MM.1S (cell line): ENCODE measurements at regions not wholly inside any gene's neighbourhood (a gene's known extent, or its start where the extent isn't known, plus 50 kb on each side); places are given as distances from the start of the nearest gene placed in this dataset.

Source experiments
- EZH2 ChIP-seq: fragments of 300-600 bp; sonication (generic); optimal IDR thresholded peaks from 2 replicates; pipeline ENCODE3; 2017; ENCODE audit warnings: low read depth, mild to moderate bottlenecking, antibody characterized with exemption, low read length, mixed read lengths
- TF ChIP-seq, protein P1 (sequence below): fragments of 300-600 bp; sonication (generic); IDR thresholded peaks from 2 replicates; pipeline ENCODE4 v1.5.1; 2016; ENCODE audit warnings: antibody characterized with exemption, low read length, mixed read lengths

DNA sequence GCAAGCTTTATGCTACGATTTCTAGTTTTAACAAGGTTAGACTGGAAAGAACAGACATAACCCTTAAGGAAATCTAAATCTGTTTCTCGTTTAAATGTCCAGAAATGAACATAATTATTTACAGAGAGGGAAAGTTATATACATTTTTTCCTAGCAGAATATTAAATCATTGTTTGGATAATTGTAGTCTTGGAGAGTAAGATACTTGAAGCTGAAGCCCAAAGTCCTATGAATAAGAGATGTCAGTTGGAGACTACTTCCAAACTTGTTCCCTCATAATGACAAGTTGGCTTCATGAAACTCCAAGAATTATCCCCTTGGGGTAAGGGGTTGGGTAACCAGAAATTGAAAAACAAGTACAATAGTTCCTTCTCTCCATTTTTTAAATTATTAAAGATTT lies 911.1 kb upstream of the MAN1A1 start:
- no peak for TF ChIP-seq EZH2
- TF ChIP-seq, protein P1, sequence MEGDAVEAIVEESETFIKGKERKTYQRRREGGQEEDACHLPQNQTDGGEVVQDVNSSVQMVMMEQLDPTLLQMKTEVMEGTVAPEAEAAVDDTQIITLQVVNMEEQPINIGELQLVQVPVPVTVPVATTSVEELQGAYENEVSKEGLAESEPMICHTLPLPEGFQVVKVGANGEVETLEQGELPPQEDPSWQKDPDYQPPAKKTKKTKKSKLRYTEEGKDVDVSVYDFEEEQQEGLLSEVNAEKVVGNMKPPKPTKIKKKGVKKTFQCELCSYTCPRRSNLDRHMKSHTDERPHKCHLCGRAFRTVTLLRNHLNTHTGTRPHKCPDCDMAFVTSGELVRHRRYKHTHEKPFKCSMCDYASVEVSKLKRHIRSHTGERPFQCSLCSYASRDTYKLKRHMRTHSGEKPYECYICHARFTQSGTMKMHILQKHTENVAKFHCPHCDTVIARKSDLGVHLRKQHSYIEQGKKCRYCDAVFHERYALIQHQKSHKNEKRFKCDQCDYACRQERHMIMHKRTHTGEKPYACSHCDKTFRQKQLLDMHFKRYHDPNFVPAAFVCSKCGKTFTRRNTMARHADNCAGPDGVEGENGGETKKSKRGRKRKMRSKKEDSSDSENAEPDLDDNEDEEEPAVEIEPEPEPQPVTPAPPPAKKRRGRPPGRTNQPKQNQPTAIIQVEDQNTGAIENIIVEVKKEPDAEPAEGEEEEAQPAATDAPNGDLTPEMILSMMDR, result no peak
